ENCODE measurements at regions not wholly inside any gene's neighbourhood (a gene's known extent, or its start where the extent isn't known, plus 50 kb on each side); places are given as distances from the start of the nearest gene placed in this dataset.

GRCh38 chr5:159641371-159642039 lies 274.8 kb upstream of the ADRA1B start:
- TF ChIP-seq CTCF (IDR thresholded peaks at IDR 0.05) (no peak), ZFX (IDR thresholded peaks at IDR 0.05; ENCODE audit: borderline replicate concordance) (no peak)

GRCh38 chr5:159642379-159642778 lies 273.9 kb upstream of the ADRA1B start:
- no peak overlapping the region for H3K27ac ChIP-seq
- TF ChIP-seq ZFX (IDR thresholded peaks at IDR 0.05; ENCODE audit: borderline replicate concordance) = no peak
- no peak for TF ChIP-seq CTCF (IDR thresholded peaks at IDR 0.05)

More at GRCh38 chr5:159641371-159642039, 274.8 kb upstream of the ADRA1B start:
- H3K27ac ChIP-seq = no peak overlapping the region

- H3K27ac ChIP-seq = no peak overlapping the region
- TF ChIP-seq ZFX (IDR thresholded peaks at IDR 0.05; ENCODE audit: borderline replicate concordance) = no peak
- TF ChIP-seq CTCF (IDR thresholded peaks at IDR 0.05) = no peak
Observed at GRCh38 chr5:159644053-159644452, 272.2 kb upstream of the ADRA1B start.

GRCh38 chr5:159645179-159645846 lies 271.0 kb upstream of the ADRA1B start:
- H3K27ac ChIP-seq = no peak overlapping the region
- TF ChIP-seq ZFX (IDR thresholded peaks at IDR 0.05; ENCODE audit: borderline replicate concordance) (no peak), CTCF (IDR thresholded peaks at IDR 0.05) (no peak)

GRCh38 chr5:159650803-159651202 lies 265.5 kb upstream of the ADRA1B start:
- H3K27ac ChIP-seq = no peak overlapping the region
- TF ChIP-seq ZFX (IDR thresholded peaks at IDR 0.05; ENCODE audit: borderline replicate concordance) = no peak
- TF ChIP-seq CTCF (IDR thresholded peaks at IDR 0.05) = no peak

GRCh38 chr5:159655757-159656409 lies 260.4 kb upstream of the ADRA1B start:
- TF ChIP-seq CTCF (IDR thresholded peaks at IDR 0.05) (no peak), ZFX (IDR thresholded peaks at IDR 0.05; ENCODE audit: borderline replicate concordance) (no peak)

GRCh38 chr5:159657298-159657697 lies 259.0 kb upstream of the ADRA1B start:
- no peak overlapping the region for H3K27ac ChIP-seq
- TF ChIP-seq ZFX (IDR thresholded peaks at IDR 0.05; ENCODE audit: borderline replicate concordance) = no peak
- TF ChIP-seq CTCF (IDR thresholded peaks at IDR 0.05) = no peak

More at GRCh38 chr5:159655757-159656409, 260.4 kb upstream of the ADRA1B start:
- no peak overlapping the region for H3K27ac ChIP-seq
